GM18870 (cell line): ENCODE measurements at regions not wholly inside any gene's neighbourhood (a gene's known extent, or its start where the extent isn't known, plus 50 kb on each side); places are given as distances from the start of the nearest gene placed in this dataset.

ENCODE experiments used
- ATAC-seq: cut with Tn5 transposase; IDR thresholded peaks from one replicate; pipeline ENCODE4 v1.9.1; 2021; ENCODE audit warnings: moderate library complexity; ENCODE audit not compliant: unreplicated experiment

- ATAC-seq: no peak
Measured at GRCh38 chr5:53211799-53212198, 102.2 kb upstream of the MOCS2 start.

GRCh38 chr5:53219174-53219573 is 109.6 kb upstream of the MOCS2 start:
- no peak for ATAC-seq

- ATAC-seq: no peak
Measured at GRCh38 chr5:53219610-53220009, 110.1 kb upstream of the MOCS2 start.

GRCh38 chr5:53233645-53234405 is 124.3 kb upstream of the MOCS2 start:
- no peak for ATAC-seq

GRCh38 chr5:53236683-53237082 is 127.1 kb upstream of the MOCS2 start:
- no peak for ATAC-seq

- no peak for ATAC-seq
Measured at GRCh38 chr5:53237876-53238275, 128.3 kb upstream of the MOCS2 start.

- no peak for ATAC-seq
Measured at GRCh38 chr5:53239301-53239990, 129.9 kb upstream of the MOCS2 start.

GRCh38 chr5:53240661-53241060 is 131.1 kb upstream of the MOCS2 start:
- no peak for ATAC-seq

GRCh38 chr5:53241572-53241971 is 132.0 kb upstream of the MOCS2 start:
- ATAC-seq: no peak

GRCh38 chr5:53243403-53243802 is 133.8 kb upstream of the MOCS2 start:
- no peak for ATAC-seq

GRCh38 chr5:53246042-53246836 is 136.7 kb upstream of the MOCS2 start:
- ATAC-seq: no peak

- no peak for ATAC-seq
Measured at GRCh38 chr5:53249529-53250200, 140.1 kb upstream of the MOCS2 start.

- ATAC-seq: no peak
Measured at GRCh38 chr5:53250201-53250550, 140.6 kb upstream of the MOCS2 start.

- no peak for ATAC-seq
Measured at GRCh38 chr5:53253421-53253871, 143.9 kb upstream of the MOCS2 start.

- ATAC-seq: no peak
Measured at GRCh38 chr5:53256746-53257145, 147.2 kb upstream of the MOCS2 start.

GRCh38 chr5:53257806-53258373 is 148.3 kb upstream of the MOCS2 start:
- ATAC-seq: no peak

- no peak for ATAC-seq
Measured at GRCh38 chr5:53259176-53259575, 149.6 kb upstream of the MOCS2 start.

- ATAC-seq: no peak
Measured at GRCh38 chr5:53260446-53260845, 150.9 kb upstream of the MOCS2 start.

- ATAC-seq: no peak
Measured at GRCh38 chr5:53261245-53261644, 151.7 kb upstream of the MOCS2 start.

- ATAC-seq: no peak
Measured at GRCh38 chr5:53262348-53262970, 152.9 kb upstream of the MOCS2 start.
